GM19395 (cell line): ENCODE measurements at regions not wholly inside any gene's neighbourhood (a gene's known extent, or its start where the extent isn't known, plus 50 kb on each side); places are given as distances from the start of the nearest gene placed in this dataset.

Experiments
- ATAC-seq: cut with Tn5 transposase; IDR thresholded peaks from one replicate; pipeline ENCODE4 v1.9.1; 2021; ENCODE audit warnings: mild to moderate bottlenecking, moderate library complexity; ENCODE audit not compliant: unreplicated experiment

DNA sequence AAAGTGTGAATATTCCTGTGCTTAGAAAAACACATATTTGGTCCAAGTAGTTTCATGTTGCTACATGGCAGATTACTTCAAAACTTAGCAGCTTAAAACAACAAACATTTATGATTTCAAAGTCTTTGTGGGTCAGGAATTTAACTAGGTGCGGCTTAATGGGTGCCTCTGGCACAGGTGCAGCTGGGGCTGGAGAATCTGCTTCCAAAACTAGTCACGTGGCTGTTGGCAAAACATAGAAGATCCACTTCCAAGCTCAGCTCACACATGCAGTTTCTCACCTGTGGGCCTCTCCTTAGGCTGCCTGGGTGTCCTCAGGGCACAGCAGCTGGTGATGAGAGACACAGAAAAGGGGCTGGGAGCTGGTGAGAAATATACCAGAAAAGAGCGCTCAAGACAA, 263.4 kb downstream of the TTLL7 start:
- no peak for ATAC-seq

GRCh38 chr1:83734420-83734819, 264.5 kb downstream of the TTLL7 start:
- ATAC-seq: no peak

- ATAC-seq: no peak
These were observed 273.1 kb downstream of the TTLL7 start for GRCh38 chr1:83725735-83726360.

GRCh38 chr1:83718338-83718737, 280.6 kb downstream of the TTLL7 start:
- ATAC-seq: no peak

DNA sequence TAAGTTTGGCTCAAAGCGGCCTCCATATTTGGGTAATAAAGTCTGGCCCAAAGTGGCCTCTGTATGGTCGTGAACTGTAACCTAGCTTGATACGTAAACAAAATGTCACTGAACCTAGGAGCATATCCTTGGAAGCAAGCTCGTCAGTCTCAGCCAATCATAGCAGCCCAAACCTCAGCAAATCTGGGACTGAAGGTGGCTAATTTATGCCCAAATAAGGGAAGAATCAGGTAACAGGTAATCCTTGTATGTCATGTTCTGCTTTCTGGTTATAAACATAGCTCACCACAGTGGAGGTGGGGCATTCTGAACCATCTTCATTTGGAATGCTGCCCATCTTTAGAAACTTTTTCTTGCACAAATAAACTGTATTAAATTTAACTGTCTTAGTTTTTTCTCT, 281.1 kb downstream of the TTLL7 start:
- ATAC-seq: no peak

DNA sequence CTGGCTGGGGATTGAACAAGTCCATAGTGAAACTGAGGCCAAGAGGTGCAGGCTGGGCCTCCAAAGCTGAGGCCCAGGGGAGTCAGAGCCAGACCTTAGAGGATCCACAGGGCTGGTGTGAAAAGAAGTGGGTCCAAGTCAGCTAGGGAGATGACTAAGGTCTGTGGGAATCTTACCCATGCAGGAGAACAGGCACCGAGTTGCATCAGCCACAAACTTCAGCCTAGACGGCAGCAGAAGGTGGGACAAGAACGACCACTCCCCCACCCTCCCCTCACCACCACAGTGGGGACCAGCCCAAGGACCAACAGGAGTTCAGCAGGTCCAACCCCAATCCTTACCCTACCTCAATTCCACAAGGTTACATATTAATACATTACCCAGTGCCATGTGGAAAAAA, 282.3 kb downstream of the TTLL7 start:
- ATAC-seq: no peak

DNA sequence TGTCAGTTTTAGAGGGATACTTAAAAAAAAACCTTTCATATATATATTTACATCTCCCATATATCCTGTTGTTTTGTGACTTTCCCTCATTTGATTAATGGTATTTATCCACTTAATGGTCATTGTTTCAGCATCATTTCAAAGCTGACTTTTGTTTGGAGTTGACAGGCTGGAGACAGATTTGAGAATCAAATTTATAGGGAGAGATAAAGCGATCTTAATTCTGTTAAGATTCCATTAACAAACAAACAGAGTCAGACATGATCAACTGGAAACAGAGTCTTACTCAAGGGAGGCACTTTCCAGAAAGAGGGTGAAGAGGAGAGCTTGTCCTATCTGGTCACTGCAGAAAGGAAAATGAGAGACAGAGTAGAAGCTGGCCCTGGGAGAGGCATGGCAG, 283.4 kb downstream of the TTLL7 start:
- ATAC-seq: no peak

- ATAC-seq: no peak
These were observed 289.3 kb downstream of the TTLL7 start for GRCh38 chr1:83709662-83710061.

GRCh38 chr1:83706354-83706938, 292.5 kb downstream of the TTLL7 start:
- no peak for ATAC-seq

DNA sequence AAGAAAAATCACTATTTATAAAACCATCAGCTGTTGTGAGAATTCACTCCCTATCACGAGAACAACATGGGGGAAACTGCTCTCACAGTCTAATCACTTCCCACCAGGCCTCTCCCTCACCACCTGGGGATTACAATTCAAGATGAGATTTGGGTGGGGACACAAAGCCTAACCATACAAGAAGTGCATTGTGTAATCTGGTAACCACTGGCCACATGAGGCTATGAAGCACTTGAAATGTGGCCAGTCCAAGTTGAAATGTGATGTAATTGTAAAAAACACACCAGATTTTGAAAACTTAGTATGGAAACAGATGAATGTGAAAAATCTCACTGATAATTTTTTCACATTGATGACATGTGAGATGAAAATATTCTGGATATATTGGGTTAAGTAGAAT, 293.8 kb downstream of the TTLL7 start:
- ATAC-seq: no peak

DNA sequence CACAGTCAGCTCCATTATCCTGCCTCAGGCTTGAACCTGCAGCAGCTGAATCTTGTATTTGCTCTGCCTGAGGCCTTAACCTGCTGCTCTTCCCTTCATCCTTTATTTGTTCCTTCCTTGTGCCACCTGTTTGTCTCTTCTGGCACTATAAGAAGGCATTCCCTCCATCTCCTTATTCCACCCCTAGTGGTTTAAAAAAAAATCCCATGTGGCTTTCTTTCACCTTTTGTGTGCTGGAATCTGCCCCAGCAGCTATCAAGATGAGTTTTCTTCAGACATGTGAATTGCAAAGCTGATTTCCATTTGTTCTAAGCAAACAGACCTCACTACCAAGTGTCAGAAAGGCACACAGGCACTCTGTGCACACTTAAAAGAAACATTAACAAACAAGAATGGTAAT, 294.6 kb downstream of the TTLL7 start:
- ATAC-seq: no peak

DNA sequence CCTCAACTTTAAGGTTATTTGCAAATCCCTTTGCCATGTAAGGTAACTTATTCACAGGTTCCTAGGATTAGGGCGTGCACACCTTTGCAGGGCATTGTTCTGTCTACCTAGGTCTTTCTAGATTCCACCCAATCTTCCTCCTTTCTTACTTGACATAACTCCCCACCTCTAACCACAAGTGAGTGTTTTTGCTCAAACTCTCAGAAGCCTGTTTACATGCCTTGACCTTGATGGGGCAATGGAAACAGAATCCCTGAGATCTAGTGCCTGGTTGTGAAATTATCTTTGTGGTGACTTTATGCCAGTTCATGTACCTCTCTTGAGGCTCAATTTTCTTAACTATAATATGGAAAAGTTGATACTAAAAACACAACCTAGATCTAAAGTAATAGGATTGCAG, 296.6 kb downstream of the TTLL7 start:
- no peak for ATAC-seq

DNA sequence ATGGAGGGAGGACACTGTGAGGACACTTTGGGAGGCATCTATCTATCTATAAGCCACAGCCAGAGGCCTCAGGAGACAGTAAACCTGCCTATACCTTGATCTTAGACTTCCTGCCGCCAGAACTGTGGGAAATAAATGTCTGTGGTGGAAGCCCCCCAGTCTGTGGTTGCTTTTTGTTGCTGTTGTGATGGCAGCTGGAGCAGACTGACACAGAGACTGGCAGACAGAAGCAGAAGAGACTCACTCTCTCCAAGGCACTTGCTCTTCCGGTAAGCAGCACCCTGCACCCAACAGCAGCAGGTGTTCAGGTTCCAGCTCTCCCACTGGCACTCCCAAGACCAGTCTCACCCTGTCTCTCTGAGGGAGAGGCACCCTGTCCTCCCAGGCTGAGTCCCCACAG, 297.6 kb downstream of the TTLL7 start:
- ATAC-seq: no peak

DNA sequence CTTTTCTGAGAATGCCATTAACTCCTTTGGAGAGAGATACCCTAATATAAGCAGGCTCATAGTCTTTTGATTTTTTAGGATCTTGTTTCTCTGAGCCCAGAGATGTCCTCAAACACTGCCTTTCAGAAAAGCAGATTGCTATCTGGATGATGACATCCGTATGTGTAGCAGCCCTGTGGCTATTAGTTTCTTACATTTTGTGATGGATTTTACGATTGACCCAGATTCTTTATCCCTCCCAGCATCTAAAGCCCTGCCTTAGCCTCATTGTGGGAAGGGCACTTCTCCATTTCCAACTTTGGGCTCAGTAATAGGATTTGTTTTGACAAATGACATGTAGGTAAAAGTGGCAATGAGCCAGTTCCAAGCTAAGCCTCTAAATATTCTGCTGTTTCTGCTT, 300.3 kb downstream of the TTLL7 start:
- no peak for ATAC-seq

- no peak for ATAC-seq
These were observed 301.0 kb downstream of the TTLL7 start for GRCh38 chr1:83697961-83698360.

GRCh38 chr1:83697220-83697619, 301.7 kb downstream of the TTLL7 start:
- no peak for ATAC-seq

DNA sequence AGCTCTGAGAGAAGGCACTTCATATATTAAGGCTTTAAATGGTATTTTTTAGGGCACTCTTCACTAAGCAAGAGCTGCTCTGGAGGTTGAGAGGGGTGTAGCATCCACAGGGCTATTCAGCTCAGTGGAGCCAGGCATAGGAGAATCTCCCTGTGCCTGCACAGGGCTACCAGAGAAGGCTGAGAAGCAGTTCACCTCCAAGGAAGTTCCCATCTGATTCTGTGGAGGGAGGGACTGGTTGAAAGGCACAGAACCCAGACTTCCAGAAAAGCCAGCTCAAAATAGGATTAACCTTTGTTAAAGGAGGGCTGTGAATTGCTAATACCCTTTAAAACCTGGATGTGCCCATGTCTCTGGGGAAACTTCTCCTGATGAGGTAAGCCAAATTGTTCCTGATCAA, 304.5 kb downstream of the TTLL7 start:
- ATAC-seq: no peak

GRCh38 chr1:83693427-83694126, 305.4 kb downstream of the TTLL7 start:
- peak; percentile 4 for ATAC-seq

DNA sequence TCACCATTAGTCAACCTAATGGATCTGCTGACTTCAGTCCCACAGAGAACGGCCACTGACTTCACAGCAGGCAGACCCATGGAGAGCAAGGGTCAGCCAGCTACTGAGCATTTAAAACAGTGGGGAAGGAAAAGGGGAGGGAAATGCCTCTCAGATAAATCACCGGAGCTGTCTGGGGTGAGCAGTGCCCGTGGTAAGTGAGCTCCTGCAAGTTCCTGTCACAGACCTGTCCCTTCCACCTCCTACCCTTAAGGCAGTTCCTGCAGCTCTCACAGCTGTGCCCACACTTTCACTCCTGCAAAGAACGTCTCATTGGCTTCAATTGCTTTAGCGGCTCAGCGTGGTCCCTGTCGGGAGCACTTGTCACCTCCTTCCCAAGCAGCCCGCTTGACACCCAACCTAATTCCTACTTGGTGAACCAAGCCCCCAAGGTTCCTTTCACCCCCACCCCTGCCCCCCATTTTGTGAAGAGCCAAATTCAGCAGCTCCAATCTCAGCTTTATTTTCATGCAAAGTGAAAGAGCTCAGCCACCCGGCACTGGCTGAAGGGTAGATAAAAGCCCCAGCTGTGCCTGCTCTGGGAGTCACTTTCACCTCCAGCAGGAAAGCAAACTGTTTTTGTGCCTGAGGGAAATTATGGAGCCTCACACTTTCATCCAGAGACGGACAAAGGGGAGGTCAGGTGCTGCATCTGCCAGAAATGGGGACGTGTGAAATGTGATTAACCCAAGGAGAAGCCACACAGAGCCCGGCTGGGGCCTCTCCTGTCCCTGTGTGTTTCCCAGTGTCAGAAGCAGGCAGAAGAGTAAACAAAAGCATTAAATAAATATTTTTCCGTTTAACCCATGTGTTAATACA, 306.2 kb downstream of the TTLL7 start:
- peak; percentile 77 for ATAC-seq

GRCh38 chr1:83691953-83692500, 306.9 kb downstream of the TTLL7 start:
- no peak for ATAC-seq
